Activated CD8-positive, alpha-beta T cell treated with anti-CD3 and anti-CD28 coated beads, Interleukin-2, amount 10 ng/mL, durations not matched to agents 7 days and 5 days (primary cell): ENCODE measurements at regions not wholly inside any gene's neighbourhood (a gene's known extent, or its start where the extent isn't known, plus 50 kb on each side); places are given as distances from the start of the nearest gene placed in this dataset.
"Not testable (repeated sequence)": the region's sequence is repeated elsewhere in the genome, so short reads cannot be mapped to it uniquely, and the experiment has no call there.

ENCODE experiments used
- ATAC-seq: fragments of 150-1000 bp; cut with Tn5 transposase; one replicate; pipeline ENCODE4 v1.10.0; 2021; ENCODE audit warnings: moderate library complexity
- CTCF ChIA-PET: fragments of 350-600 bp; sonication (Branson Sonifier 250); formaldehyde crosslinking; loops from one replicate; lab custom pipeline; 2021; ENCODE audit warnings: antibody characterized with exemption; lab: Charles Lee
- POLR2A ChIA-PET: fragments of 350-600 bp; sonication (Branson Sonifier 250); formaldehyde crosslinking; loops from one replicate; lab custom pipeline; 2021; ENCODE audit warnings: antibody characterized with exemption; lab: Charles Lee
- DNase-seq: peaks from one replicate; pipeline ENCODE4 v3.0.0-alpha.2; 2020
- H3K27ac Mint-ChIP-seq: one replicate; pipeline ENCODE4 v1.8.0; 2021; ENCODE audit warnings: mild to moderate bottlenecking, mixed read lengths
- H3K27me3 Mint-ChIP-seq: one replicate; pipeline ENCODE4 v1.8.0; 2021; ENCODE audit warnings: low read depth, mixed read lengths
- H3K36me3 Mint-ChIP-seq: one replicate; pipeline ENCODE4 v1.8.0; 2021; ENCODE audit warnings: low read depth, mixed read lengths
- H3K4me1 Mint-ChIP-seq: one replicate; pipeline ENCODE4 v1.8.0; 2021; ENCODE audit warnings: low read depth, mixed read lengths
- H3K4me3 Mint-ChIP-seq: one replicate; pipeline ENCODE4 v1.8.0; 2021; ENCODE audit warnings: mild to moderate bottlenecking, mixed read lengths
- H3K9me3 Mint-ChIP-seq: one replicate; pipeline ENCODE4 v1.8.0; 2022; ENCODE audit warnings: mixed read lengths; ENCODE audit not compliant: insufficient read depth

DNA sequence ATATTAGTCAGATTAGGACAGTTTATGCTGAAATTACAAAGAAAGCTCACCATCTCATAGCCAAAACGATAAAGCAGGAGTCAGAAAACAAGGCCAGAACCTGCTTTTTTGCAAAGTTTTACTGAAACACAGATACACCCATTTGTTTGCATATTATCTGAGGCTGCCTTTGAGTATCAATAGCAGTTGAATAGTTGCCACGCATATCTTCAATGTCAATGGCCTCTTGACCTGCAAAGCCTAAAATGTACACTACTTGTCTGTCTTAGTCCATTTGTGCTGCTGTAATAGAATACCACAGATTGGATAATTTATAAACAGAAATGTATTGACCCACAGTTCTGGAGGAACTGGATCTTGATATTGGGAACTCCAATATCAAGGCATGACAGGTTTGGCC is 94.1 kb upstream of the NT5E start:
- H3K36me3 Mint-ChIP-seq: no peaks in the 10 kb centered on the region
- POLR2A ChIA-PET: no interaction called here
- no peaks in the 10 kb centered on the region for H3K4me1 Mint-ChIP-seq

GRCh38 chr6:85354761-85355618 is 94.9 kb upstream of the NT5E start:
- DNase-seq (peak; percentile 77), ATAC-seq (peak; percentile 87)
- ChIA-PET CTCF (interaction anchor here (0.6 to 7.3 kb wide), 26 partner anchors 30 to 245 kb away, joined by 3 to 120 read pairs (median 4); partner anchors contain the start of gene NT5E), POLR2A (no interaction called here)
- Mint-ChIP-seq H3K4me1 (no peaks in the 10 kb centered on the region), H3K27ac (no peak overlapping the region), H3K4me3 (no peak overlapping the region), H3K27me3 (peaks cover 4% of the 10 kb centered on the region), H3K36me3 (no peaks in the 10 kb centered on the region), H3K9me3 (no peaks in the 10 kb centered on the region)

More for the DNA sequence above, 94.1 kb upstream of the NT5E start:
- DNase-seq: no peak
- ATAC-seq: no peak
- CTCF ChIA-PET: interaction anchor here (1.0 to 7.3 kb wide), 17 partner anchors 44 to 189 kb away, joined by 3 to 120 read pairs (median 5); partner anchors contain the start of gene NT5E
- Mint-ChIP-seq H3K4me3 (no peak overlapping the region), H3K9me3 (no peaks in the 10 kb centered on the region), H3K27me3 (peaks cover 4% of the 10 kb centered on the region), H3K27ac (no peak overlapping the region)

GRCh38 chr6:85353012-85353411 is 96.9 kb upstream of the NT5E start:
- DNase-seq (no peak), ATAC-seq (no peak)
- H3K27me3 Mint-ChIP-seq: peaks cover 4% of the 10 kb centered on the region
- no peak overlapping the region for H3K4me3 Mint-ChIP-seq
- ChIA-PET CTCF (interaction anchor here (0.9 to 7.3 kb wide), 3 partner anchors 29 to 184 kb away, joined by 3 to 120 read pairs (median 6); no protein-coding TSS in a partner anchor), POLR2A (no interaction called here)
- H3K9me3 Mint-ChIP-seq: no peaks in the 10 kb centered on the region
- H3K4me1 Mint-ChIP-seq: no peaks in the 10 kb centered on the region
- H3K27ac Mint-ChIP-seq: no peak overlapping the region
- H3K36me3 Mint-ChIP-seq: no peaks in the 10 kb centered on the region

DNA sequence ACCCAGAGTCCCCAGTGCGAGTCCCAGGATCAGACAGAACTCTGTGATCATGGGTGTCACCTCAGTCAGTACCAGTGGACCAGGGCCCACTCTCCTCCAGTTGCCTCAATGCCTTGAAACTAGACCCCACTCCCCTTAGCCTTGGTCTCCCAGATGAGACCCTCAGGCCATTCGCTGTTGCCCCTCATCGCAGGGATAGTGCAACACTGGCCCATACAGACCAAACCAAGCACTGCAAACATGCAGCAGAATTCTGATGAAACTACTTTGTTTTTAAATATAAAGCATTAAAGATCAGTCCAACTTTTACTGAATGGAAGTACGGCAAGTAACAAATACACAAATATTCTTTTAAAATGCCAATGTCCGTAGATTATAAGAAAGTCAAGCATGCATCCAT is 101.2 kb upstream of the NT5E start:
- no peak for DNase-seq
- ChIA-PET POLR2A (no interaction called here), CTCF (interaction anchor here (0.9 kb wide), 1 partner anchor 9 kb away, joined by 3 read pairs; no protein-coding TSS in a partner anchor)
- Mint-ChIP-seq H3K9me3 (no peaks in the 10 kb centered on the region), H3K27me3 (peaks cover 22% of the 10 kb centered on the region), H3K27ac (no peak overlapping the region), H3K4me1 (no peaks in the 10 kb centered on the region), H3K36me3 (no peaks in the 10 kb centered on the region), H3K4me3 (no peak overlapping the region)
- no peak for ATAC-seq

DNA sequence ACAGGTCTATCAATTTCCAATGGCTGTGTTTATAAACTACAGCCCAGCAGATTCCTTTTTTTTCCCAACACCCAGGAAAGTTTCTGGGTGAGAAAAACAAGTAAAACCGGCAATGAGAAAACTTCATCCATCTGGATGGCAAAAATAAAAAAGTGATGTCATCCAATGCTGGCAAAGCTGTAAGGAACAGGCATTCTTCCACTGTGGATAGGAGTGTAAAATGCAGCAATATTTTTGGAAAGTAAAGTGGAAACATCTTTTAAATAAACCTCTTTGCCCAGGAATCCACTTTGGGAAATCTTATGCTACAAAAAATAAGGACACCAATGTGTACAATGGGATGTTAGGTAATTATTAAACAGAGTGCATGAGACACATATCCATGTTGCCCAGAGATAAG is 102.1 kb upstream of the NT5E start:
- ChIA-PET POLR2A (no interaction called here), CTCF (interaction anchor here (0.9 kb wide), 1 partner anchor 9 kb away, joined by 3 read pairs; no protein-coding TSS in a partner anchor)

GRCh38 chr6:85346196-85346595 is 103.7 kb upstream of the NT5E start:
- Mint-ChIP-seq H3K4me1 (no peaks in the 10 kb centered on the region), H3K4me3 (no peak overlapping the region), H3K27me3 (peaks cover 30% of the 10 kb centered on the region), H3K9me3 (no peaks in the 10 kb centered on the region), H3K27ac (no peak overlapping the region), H3K36me3 (no peaks in the 10 kb centered on the region)
- DNase-seq: no peak
- no peak for ATAC-seq
- POLR2A ChIA-PET: no interaction called here
- CTCF ChIA-PET: interaction anchor here (1.2 to 1.6 kb wide), 2 partner anchors 137 kb away, joined by 3 to 10 read pairs; no protein-coding TSS in a partner anchor

More for the DNA sequence above, 102.1 kb upstream of the NT5E start:
- H3K27me3 Mint-ChIP-seq: peaks cover 25% of the 10 kb centered on the region
- ATAC-seq: no peak
- DNase-seq: no peak
- no peak overlapping the region for H3K4me3 Mint-ChIP-seq
- no peaks in the 10 kb centered on the region for H3K9me3 Mint-ChIP-seq
- no peak overlapping the region for H3K27ac Mint-ChIP-seq
- no peaks in the 10 kb centered on the region for H3K4me1 Mint-ChIP-seq
- no peaks in the 10 kb centered on the region for H3K36me3 Mint-ChIP-seq

- no peak for DNase-seq
- Mint-ChIP-seq H3K36me3 (no peaks in the 10 kb centered on the region), H3K27ac (no peak overlapping the region), H3K4me3 (no peak overlapping the region), H3K4me1 (no peaks in the 10 kb centered on the region), H3K9me3 (no peaks in the 10 kb centered on the region), H3K27me3 (peaks cover 28% of the 10 kb centered on the region)
- CTCF ChIA-PET: interaction anchor here (1.6 kb wide), 1 partner anchor 138 kb away, joined by 10 read pairs; no protein-coding TSS in a partner anchor
- POLR2A ChIA-PET: no interaction called here
- ATAC-seq: no peak
Measured at GRCh38 chr6:85344996-85345395, 104.9 kb upstream of the NT5E start.

DNA sequence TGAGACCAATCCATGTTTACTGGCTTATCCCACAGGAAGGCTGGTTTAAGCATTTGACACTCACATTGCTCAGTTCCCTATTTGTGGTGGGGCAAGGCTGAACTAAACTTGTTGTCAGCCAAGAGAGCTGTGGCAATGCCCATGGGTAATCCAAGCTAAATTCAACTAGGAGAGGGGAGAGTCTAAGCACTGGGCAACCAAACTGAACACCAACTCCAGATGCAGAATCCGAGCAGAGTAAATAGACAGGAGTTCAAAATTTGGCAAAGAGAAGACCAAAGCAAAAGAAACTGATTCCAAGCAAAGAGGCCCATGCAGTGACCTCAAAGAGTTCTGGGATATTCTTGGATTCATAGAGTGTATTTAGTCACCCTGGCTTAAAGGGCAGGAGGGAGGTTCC is 106.5 kb upstream of the NT5E start:
- no peak for ATAC-seq
- Mint-ChIP-seq H3K4me3 (no peak overlapping the region), H3K9me3 (no peaks in the 10 kb centered on the region), H3K36me3 (no peaks in the 10 kb centered on the region), H3K27me3 (peaks cover 35% of the 10 kb centered on the region), H3K27ac (no peak overlapping the region), H3K4me1 (no peaks in the 10 kb centered on the region)
- DNase-seq: no peak
- ChIA-PET CTCF (interaction anchor here (1.3 kb wide), 1 partner anchor 139 kb away, joined by 3 read pairs; no protein-coding TSS in a partner anchor), POLR2A (no interaction called here)

- Mint-ChIP-seq H3K27ac (no peak overlapping the region), H3K4me3 (no peak overlapping the region), H3K27me3 (peaks cover 6% of the 10 kb centered on the region), H3K36me3 (no peaks in the 10 kb centered on the region), H3K9me3 (no peaks in the 10 kb centered on the region), H3K4me1 (no peaks in the 10 kb centered on the region)
- ATAC-seq (no peak), DNase-seq (no peak)
- CTCF ChIA-PET: no interaction called here
- POLR2A ChIA-PET: no interaction called here
Measured at GRCh38 chr6:85329196-85329595, 120.7 kb upstream of the NT5E start.

DNA sequence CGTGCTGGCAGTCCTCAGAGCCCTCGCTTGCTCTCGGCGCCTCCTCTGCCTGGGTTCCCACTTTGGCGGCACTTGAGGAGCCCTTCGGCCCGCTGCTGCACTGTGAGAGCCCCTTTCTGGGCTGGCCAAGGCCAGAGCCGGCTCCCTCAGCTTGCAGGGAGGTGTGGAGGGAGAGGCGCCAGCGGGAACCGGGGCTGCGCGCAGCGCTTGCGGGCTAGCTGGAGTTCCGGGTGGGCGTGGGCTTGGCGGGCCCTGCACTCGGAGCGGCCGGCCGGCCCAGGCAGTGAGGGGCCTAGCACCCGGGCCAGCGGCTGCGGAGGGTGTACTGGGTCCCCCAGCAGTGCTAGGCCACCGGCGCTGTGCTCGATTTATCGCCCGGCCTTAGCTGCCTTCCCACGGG is 124.1 kb upstream of the NT5E start:
- DNase-seq, H3K27ac Mint-ChIP-seq, POLR2A ChIA-PET, H3K4me1 Mint-ChIP-seq, ATAC-seq, H3K4me3 Mint-ChIP-seq, H3K9me3 Mint-ChIP-seq, H3K36me3 Mint-ChIP-seq: not testable (repeated sequence)
- CTCF ChIA-PET: interaction anchor here (3.4 kb wide), 1 partner anchor 158 kb away, joined by 24 read pairs; no protein-coding TSS in a partner anchor
- H3K27me3 Mint-ChIP-seq: peaks cover 10% of the 10 kb centered on the region

GRCh38 chr6:85323435-85324040 is 126.3 kb upstream of the NT5E start:
- no peaks in the 10 kb centered on the region for H3K4me1 Mint-ChIP-seq
- ATAC-seq (peak; percentile 72), DNase-seq (peak; percentile 86)
- no peak overlapping the region for H3K4me3 Mint-ChIP-seq
- no peaks in the 10 kb centered on the region for H3K36me3 Mint-ChIP-seq
- POLR2A ChIA-PET: no interaction called here
- peaks cover 10% of the 10 kb centered on the region for H3K27me3 Mint-ChIP-seq
- H3K9me3 Mint-ChIP-seq: no peaks in the 10 kb centered on the region
- H3K27ac Mint-ChIP-seq: no peak overlapping the region
- CTCF ChIA-PET: interaction anchor here (0.7 to 3.4 kb wide), 21 partner anchors 10 to 1708 kb away, joined by 3 to 24 read pairs (median 3); partner anchors contain the start of gene CEP162
